Spleen (tissue), 7 donors: ENCODE measurements at regions not wholly inside any gene's neighbourhood (a gene's known extent, or its start where the extent isn't known, plus 50 kb on each side); places are given as distances from the start of the nearest gene placed in this dataset.

Experiments used
- POLR2A ChIP-seq, 3 donors: fragments of 450-650 bp; IDR thresholded peaks; one replicate each; pipeline ENCODE4 v1.5.1; 2017; ENCODE audit warnings: antibody characterized with exemption in 3 of 3, mild to moderate bottlenecking in 1 of 3
- POLR2AphosphoS5 ChIP-seq, 3 donors: sonication (generic); formaldehyde crosslinking; IDR thresholded peaks; one replicate each; pipeline ENCODE4 v1.5.1; 2017; ENCODE audit warnings: antibody characterized with exemption in 3 of 3
- TF ChIP-seq, protein P1 (sequence below), 11 experiments: fragments of 200-600 bp in 7 of 11; fragments of 450-650 bp in 4 of 11; sonication (generic) in 4 of 11; IDR thresholded peaks in 8 of 11; conservative IDR thresholded peaks in 3 of 11; 1 replicate in 7 of 11; 2 replicates in 4 of 11; pipeline versions ENCODE4 v1.4.0 to v1.8.0; 2016 to 2021; ENCODE audit warnings: antibody characterized with exemption in 11 of 11, inconsistent platforms in 4 of 11, mild to moderate bottlenecking in 1 of 11
- donor health status: DM: no; HTN: no; CAD: no; lungs with moderate emphysema.
- donor health status: DM: no; HTN: no; CAD: no.
- donor health status: DM: no; HTN: no; CAD: no.

DNA sequence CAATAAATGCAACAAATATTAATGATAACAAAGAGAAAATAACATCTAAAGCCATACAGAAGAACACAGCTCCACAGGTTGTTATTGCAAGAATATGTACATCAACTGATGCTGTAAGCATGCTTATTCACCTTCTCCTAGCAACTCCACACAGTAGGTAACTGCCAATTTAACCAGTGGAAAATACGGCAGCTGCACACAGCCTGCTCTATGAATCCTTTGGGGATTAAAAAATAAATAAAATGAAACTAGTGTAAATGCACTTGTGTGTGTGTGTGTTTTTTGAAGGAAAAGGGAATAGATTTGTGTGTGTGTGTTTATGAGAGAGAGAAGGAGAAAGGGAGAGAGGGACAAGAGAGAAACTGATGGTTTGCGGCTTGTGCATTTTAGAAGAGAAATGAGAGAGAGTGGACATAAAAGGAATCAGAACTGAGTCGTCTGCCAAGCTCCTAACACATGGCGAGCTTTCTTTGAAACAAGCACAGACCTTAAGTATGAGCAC, 96.2 kb upstream of the PDE1A start:
- no peak for TF ChIP-seq POLR2A (IDR thresholded peaks at IDR 0.05)
- TF ChIP-seq, protein P1, sequence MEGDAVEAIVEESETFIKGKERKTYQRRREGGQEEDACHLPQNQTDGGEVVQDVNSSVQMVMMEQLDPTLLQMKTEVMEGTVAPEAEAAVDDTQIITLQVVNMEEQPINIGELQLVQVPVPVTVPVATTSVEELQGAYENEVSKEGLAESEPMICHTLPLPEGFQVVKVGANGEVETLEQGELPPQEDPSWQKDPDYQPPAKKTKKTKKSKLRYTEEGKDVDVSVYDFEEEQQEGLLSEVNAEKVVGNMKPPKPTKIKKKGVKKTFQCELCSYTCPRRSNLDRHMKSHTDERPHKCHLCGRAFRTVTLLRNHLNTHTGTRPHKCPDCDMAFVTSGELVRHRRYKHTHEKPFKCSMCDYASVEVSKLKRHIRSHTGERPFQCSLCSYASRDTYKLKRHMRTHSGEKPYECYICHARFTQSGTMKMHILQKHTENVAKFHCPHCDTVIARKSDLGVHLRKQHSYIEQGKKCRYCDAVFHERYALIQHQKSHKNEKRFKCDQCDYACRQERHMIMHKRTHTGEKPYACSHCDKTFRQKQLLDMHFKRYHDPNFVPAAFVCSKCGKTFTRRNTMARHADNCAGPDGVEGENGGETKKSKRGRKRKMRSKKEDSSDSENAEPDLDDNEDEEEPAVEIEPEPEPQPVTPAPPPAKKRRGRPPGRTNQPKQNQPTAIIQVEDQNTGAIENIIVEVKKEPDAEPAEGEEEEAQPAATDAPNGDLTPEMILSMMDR (IDR thresholded peaks at IDR 0.05 in 8 of 11, conservative IDR thresholded peaks at IDR 0.05 in 3 of 11): no peak
- no peak for TF ChIP-seq POLR2AphosphoS5 (IDR thresholded peaks at IDR 0.05)
